Loucy (cell line): ENCODE measurements at regions not wholly inside any gene's neighbourhood (a gene's known extent, or its start where the extent isn't known, plus 50 kb on each side); places are given as distances from the start of the nearest gene placed in this dataset.

Source experiments
- H2AFZ ChIP-seq: fragments of 200-600 bp; sonication (generic); 2 replicates; pipeline ENCODE4 v1.6.0; 2016; ENCODE audit warnings: antibody characterized with exemption, mild to moderate bottlenecking, low read length, moderate library complexity
- H3F3A ChIP-seq: fragments of 200-600 bp; 2 replicates; pipeline ENCODE4 v1.6.0; 2016; ENCODE audit warnings: antibody characterized with exemption, low read depth, mild to moderate bottlenecking
- H3K27me3 ChIP-seq: fragments of 200-600 bp; sonication (generic); 2 replicates; pipeline ENCODE4 v1.6.1; 2014; ENCODE audit warnings: low read length, mild to moderate bottlenecking; ENCODE audit not compliant: insufficient read depth, poor library complexity, severe bottlenecking
- H3K36me3 ChIP-seq: fragments of 200-600 bp; sonication (generic); 2 replicates; pipeline ENCODE4 v1.6.1; 2016; ENCODE audit warnings: low read length; ENCODE audit not compliant: insufficient read depth
- H3K4me1 ChIP-seq: fragments of 200-600 bp; sonication (generic); 2 replicates; pipeline ENCODE4 v1.5.1; 2014; ENCODE audit warnings: low read length, mild to moderate bottlenecking; ENCODE audit not compliant: insufficient read depth, poor library complexity, severe bottlenecking
- H3K4me2 ChIP-seq: fragments of 200-600 bp; sonication (generic); 2 replicates; pipeline ENCODE4 v1.6.0; 2014; ENCODE audit warnings: antibody characterized with exemption, low read length, low read depth, mild to moderate bottlenecking; ENCODE audit not compliant: poor library complexity, severe bottlenecking
- H3K4me3 ChIP-seq: fragments of 200-600 bp; sonication (generic); 2 replicates; pipeline ENCODE4 v1.5.1; 2014; ENCODE audit warnings: low read length, mild to moderate bottlenecking, mixed read lengths; ENCODE audit not compliant: poor library complexity, severe bottlenecking
- H3K79me2 ChIP-seq: fragments of 200-600 bp; sonication (generic); 2 replicates; pipeline ENCODE4 v1.6.1; 2014; ENCODE audit warnings: low read length; ENCODE audit not compliant: insufficient read depth
- H3K9ac ChIP-seq: fragments of 200-600 bp; sonication (generic); 2 replicates; pipeline ENCODE4 v1.6.0; 2014; ENCODE audit warnings: mild to moderate bottlenecking, low read depth, low read length, moderate library complexity; ENCODE audit not compliant: poor library complexity, severe bottlenecking
- H3K9me2 ChIP-seq: fragments of 200-600 bp; sonication (generic); replicated peaks from 2 replicates; pipeline ENCODE4 v1.6.1; 2016; ENCODE audit warnings: low read depth, low read length, mixed read lengths
- H3K9me3 ChIP-seq: fragments of 200-600 bp; sonication (generic); 2 replicates; pipeline ENCODE4 v1.6.1; 2014; ENCODE audit warnings: mild to moderate bottlenecking, antibody characterized with exemption, low read length, low read depth; ENCODE audit not compliant: insufficient read depth
- H4K20me1 ChIP-seq: fragments of 200-600 bp; sonication (generic); 2 replicates; pipeline ENCODE4 v1.6.0; 2014; ENCODE audit warnings: antibody characterized with exemption, low read length, mild to moderate bottlenecking; ENCODE audit not compliant: insufficient read depth, poor library complexity, severe bottlenecking
- CTCF ChIP-seq: fragments of 200-600 bp; sonication (generic); conservative IDR thresholded peaks from 2 replicates; pipeline ENCODE4 v1.5.1; 2014; ENCODE audit warnings: mild to moderate bottlenecking, antibody characterized with exemption, low read length
- EZH2phosphoT487 ChIP-seq: fragments of 200-600 bp; IDR thresholded peaks from 2 replicates; pipeline ENCODE4 v1.6.1; 2018; ENCODE audit warnings: antibody characterized with exemption, mild to moderate bottlenecking, moderate library complexity, borderline replicate concordance

GRCh38 chr18:71326826-71327225 lies 1038.0 kb downstream of the SOCS6 start:
- H3K4me3 ChIP-seq: no peak overlapping the region
- no peaks in the 10 kb centered on the region for H3K36me3 ChIP-seq
- no peaks in the 10 kb centered on the region for H3K9me2 ChIP-seq
- H3K4me2 ChIP-seq: no peak overlapping the region
- H3K4me1 ChIP-seq: no peaks in the 10 kb centered on the region
- no peaks in the 10 kb centered on the region for H3K79me2 ChIP-seq
- H3K27me3 ChIP-seq: no peaks in the 10 kb centered on the region
- no peaks in the 10 kb centered on the region for H3F3A ChIP-seq
- no peak for TF ChIP-seq EZH2phosphoT487
- TF ChIP-seq CTCF: no peak
- H3K9me3 ChIP-seq: no peaks in the 10 kb centered on the region
- H4K20me1 ChIP-seq: no peaks in the 10 kb centered on the region
- no peak overlapping the region for H2AFZ ChIP-seq
- no peak overlapping the region for H3K9ac ChIP-seq

- Histone ChIP-seq H3K9ac (no peak overlapping the region), H3K27me3 (no peaks in the 10 kb centered on the region), H3K4me1 (no peaks in the 10 kb centered on the region), H3F3A (no peaks in the 10 kb centered on the region), H3K36me3 (no peaks in the 10 kb centered on the region), H3K79me2 (no peaks in the 10 kb centered on the region), H3K4me2 (no peak overlapping the region), H3K4me3 (no peak overlapping the region), H3K9me3 (no peaks in the 10 kb centered on the region), H4K20me1 (no peaks in the 10 kb centered on the region), H2AFZ (no peak overlapping the region), H3K9me2 (no peaks in the 10 kb centered on the region)
- TF ChIP-seq EZH2phosphoT487 (no peak), CTCF (no peak)
These were observed 1035.5 kb downstream of the SOCS6 start for GRCh38 chr18:71324356-71324755.

GRCh38 chr18:71322201-71322600 lies 1033.4 kb downstream of the SOCS6 start:
- H3K9me2 ChIP-seq: no peaks in the 10 kb centered on the region
- no peak overlapping the region for H3K9ac ChIP-seq
- H3F3A ChIP-seq: no peaks in the 10 kb centered on the region
- no peaks in the 10 kb centered on the region for H3K79me2 ChIP-seq
- H2AFZ ChIP-seq: no peak overlapping the region
- no peaks in the 10 kb centered on the region for H3K27me3 ChIP-seq
- TF ChIP-seq CTCF: no peak
- TF ChIP-seq EZH2phosphoT487: no peak
- no peak overlapping the region for H3K4me2 ChIP-seq
- no peaks in the 10 kb centered on the region for H3K9me3 ChIP-seq
- no peaks in the 10 kb centered on the region for H4K20me1 ChIP-seq
- H3K4me1 ChIP-seq: no peaks in the 10 kb centered on the region
- H3K36me3 ChIP-seq: no peaks in the 10 kb centered on the region
- no peak overlapping the region for H3K4me3 ChIP-seq
